NCI-H1048 (cell line): ENCODE measurements at regions not wholly inside any gene's neighbourhood (a gene's known extent, or its start where the extent isn't known, plus 50 kb on each side); places are given as distances from the start of the nearest gene placed in this dataset.

Experiments used
- DNase-seq: peaks from one replicate; lab custom pipeline; 2025; lab: John Stamatoyannopoulos, UW

DNA sequence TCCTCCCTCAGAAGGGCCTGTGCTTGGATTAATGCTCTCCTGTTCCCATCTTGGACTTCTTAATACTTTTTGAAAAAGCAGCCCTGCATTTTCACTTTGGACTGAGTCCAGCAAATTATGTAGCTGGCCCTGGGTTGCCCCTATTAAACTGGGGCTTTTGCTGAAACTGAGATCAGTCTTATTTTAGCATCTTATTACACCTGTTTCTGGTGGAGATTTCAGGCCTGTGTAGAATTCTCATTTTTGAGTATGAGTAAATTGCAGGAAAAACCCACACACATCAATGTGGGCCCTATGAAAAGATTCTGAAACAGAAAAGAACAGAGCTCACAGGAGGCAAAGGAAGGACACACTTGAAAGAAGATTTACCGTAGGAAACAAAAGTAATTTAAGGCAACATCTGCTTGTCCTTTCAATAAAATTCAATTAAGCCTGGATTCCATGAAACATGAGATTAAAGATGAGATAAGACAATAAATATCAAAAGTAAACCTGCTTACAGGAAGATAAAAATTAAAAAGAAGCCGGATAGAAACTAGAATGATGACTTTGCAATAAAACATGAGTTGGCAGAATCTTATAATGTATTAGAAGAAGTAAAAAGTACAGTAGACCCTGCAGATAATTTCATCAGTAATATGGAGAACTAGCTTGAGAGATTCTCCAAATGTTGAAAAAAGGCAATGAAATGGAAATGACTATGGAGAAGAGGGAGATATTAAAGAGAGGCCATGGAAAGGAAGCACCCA lies 90.7 kb upstream of the GCFC2 start:
- no peak for DNase-seq

- DNase-seq: no peak
Measured at GRCh38 chr2:75800456-75800855, 89.7 kb upstream of the GCFC2 start.

DNA sequence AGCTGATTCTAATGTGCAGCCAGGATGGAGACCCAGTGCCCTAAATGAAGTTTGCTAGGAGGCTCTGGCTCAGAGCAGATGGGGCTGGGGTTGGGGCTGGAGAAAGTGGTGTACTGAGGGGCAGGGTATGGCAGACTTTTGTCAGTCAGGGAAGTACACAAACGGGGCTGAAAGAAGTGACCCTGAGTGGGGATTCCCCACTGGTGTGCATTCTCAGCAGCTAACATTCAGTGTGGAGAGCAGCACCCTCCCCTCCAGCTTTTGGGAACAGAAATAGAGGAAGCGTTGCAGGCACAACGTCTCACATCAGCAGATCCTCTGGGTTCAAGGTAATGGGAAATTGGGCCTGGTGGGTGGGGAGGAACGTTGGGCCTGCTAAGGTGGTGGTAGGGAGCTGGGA lies 89.1 kb upstream of the GCFC2 start:
- no peak for DNase-seq

DNA sequence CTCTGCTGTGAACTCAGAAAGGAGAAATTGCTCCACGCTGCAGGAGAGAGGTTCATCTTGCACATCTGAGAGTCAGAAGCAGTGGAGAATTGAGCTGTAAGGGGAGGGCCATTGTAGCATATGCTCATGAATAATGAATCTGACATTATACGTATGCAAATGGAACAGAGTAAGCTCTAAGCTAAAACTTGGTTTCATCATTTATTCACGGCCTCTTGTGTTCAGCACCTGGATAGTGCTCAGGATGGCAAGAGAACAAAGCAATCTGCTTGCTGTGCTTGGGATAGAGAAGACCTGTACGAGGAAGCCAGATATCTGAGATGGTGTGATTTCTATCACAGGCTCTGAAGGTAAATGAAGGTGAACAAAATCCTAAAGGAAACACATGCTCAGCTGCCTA lies 87.9 kb upstream of the GCFC2 start:
- DNase-seq: no peak

- DNase-seq: no peak
Measured at GRCh38 chr2:75792996-75793395, 82.3 kb upstream of the GCFC2 start.

- no peak for DNase-seq
Measured at GRCh38 chr2:75792146-75792545, 81.4 kb upstream of the GCFC2 start.

DNA sequence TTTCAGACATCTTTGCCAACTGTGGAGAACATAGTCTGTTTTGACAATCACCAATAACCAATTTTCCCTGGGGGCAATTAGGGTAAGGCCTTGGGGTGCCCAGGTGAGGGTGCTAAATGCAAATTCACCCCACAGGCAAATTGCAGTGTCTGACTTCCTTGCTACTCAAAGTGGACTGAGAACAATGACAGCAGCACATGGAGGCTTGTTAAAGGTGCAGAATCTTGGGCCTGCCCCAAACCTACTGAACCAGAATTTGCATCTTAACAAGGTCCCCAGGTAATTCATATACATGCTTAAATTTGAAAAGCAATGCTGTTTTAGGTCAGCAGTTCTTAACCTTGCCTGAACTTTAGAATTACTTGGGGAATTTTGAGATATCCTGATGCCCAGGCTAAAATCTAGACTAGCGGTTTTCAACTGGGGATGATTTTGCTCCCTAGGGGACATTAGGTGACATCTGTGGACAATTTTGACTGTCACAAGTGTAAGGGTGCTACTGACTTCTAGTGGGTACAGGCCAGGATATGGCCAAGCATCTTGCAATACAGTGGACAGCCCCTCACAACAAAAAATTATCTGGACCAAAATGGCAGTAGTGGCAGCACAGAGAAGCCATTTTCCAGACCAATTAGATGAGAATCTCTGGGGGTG lies 80.2 kb upstream of the GCFC2 start:
- no peak for DNase-seq

GRCh38 chr2:75790121-75790813 lies 79.6 kb upstream of the GCFC2 start:
- DNase-seq: no peak

DNA sequence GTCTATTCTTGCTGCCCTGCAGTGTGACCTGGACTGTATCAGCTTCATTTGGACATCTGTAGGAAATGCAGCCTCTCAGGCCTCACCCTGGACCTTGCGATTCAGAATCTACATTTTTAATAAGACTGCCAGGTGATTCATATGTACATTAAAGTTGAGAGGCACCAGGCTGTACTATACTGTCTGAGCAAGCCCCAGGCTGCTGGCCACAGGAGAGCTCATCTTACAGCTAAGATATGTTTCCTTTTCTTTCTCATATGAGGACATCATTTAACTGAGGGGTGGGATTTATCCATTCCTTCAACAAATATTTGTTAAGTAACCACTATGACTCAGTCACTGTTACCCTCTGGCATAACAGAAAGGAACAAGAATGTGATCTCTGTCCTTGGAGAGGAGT lies 78.2 kb upstream of the GCFC2 start:
- no peak for DNase-seq

DNA sequence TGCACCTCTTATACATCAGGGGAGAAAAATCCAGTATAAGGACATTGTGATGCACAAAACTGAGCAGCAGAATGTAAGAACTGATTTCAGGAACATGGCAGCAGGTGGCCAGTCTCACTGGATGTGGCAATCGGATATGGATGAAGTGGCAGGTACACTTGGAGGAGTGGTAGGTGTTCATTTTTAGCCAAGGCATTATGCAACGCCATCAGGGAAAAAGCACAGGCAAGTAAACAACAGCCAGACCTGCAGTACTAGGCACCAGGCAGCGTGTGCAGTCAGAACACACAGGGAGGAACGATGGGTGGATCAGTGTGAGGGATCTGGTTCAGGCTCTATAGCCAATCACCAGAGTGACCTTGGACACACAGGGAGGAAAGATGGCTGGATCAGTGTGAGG lies 77.4 kb upstream of the GCFC2 start:
- DNase-seq: no peak

DNA sequence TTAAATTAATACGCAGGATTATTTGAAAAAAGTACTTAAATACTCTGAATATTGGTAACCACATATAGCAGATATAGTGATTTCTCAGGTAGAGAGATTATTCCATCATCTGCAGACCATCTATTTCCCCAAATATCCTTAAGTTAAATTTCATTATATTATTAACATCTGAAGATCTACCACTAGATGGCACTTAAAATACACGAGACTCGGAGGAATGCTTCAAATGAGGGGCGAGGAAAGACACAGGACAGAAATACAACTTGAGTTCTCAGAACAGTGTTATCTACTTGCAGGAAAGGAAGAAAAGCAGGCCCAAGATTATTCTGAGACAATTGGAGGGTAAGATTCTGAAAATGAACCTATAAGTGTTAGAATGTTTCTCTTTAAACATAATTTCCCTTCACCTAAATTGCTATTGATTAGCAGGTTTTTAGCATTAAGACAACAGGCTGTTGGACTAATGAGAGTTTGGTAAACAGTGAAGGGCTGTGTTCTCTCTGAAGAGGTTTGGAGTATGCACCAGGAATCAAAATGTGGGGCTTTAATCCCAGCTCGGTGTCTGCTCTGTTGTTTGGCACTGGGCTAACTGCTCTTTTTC lies 76.9 kb upstream of the GCFC2 start:
- DNase-seq: no peak

GRCh38 chr2:75775311-75775823 lies 64.7 kb upstream of the GCFC2 start:
- DNase-seq: no peak

GRCh38 chr2:75772908-75773630 lies 62.4 kb upstream of the GCFC2 start:
- DNase-seq: no peak

DNA sequence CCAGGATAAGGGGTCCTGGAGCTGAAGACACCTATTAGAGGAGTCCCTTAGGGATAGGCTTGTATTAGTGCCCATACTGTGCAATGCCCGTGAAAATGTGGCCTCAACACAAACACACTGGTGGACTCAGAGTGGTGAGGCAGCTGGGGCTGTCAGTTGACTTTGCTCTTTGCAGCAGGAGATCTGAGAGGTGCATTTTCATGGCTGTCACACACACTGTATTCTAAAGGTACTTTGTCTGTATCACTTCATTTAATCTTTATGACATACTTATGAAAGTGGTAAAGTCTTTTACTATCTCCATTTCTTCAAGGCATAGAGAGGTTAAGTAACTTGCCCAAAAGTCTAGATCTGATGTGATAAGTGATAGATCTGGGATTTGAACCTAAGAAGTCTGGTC lies 55.1 kb upstream of the GCFC2 start:
- DNase-seq: no peak

DNA sequence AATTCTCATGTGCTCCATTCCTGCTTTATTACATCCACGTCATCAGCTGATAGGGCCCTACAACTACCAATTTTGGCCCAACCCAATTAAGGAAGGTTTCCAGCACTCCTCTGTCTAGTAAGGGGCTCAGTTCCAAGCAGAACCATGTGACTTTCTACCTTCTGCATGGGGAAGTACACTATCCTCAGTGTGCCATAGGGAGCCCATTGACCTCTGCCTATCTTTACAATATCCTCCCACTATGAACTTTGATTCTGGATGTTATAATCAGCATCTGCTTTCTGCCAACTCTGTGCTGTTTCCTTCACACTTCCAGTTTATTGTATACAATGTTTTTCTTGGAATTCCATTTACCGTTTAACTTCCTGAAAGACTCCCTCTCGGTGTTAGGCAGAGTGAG lies 53.9 kb upstream of the GCFC2 start:
- no peak for DNase-seq
